ENCODE measurements at regions not wholly inside any gene's neighbourhood (a gene's known extent, or its start where the extent isn't known, plus 50 kb on each side); places are given as distances from the start of the nearest gene placed in this dataset.

DNA sequence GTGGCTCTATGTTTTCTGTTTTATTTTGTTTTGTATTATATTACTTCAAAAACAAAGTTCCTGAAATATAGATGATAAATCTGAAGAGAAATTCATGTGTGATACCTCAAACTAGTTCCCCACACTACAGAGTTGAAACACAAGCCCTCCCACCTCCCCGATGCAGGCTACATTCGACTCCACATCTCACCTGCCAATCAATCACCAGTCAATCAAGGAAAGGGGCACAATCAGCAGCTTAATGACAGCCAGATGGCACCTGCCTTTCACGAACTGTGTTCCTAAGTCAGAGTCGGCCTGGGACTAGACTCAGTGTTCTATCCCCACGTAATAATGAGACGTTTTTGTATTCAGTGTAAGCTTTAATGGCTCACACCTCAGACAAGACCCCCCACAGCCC is 313.4 kb downstream of the SPATA17 start:
- TF ChIP-seq, protein P1, sequence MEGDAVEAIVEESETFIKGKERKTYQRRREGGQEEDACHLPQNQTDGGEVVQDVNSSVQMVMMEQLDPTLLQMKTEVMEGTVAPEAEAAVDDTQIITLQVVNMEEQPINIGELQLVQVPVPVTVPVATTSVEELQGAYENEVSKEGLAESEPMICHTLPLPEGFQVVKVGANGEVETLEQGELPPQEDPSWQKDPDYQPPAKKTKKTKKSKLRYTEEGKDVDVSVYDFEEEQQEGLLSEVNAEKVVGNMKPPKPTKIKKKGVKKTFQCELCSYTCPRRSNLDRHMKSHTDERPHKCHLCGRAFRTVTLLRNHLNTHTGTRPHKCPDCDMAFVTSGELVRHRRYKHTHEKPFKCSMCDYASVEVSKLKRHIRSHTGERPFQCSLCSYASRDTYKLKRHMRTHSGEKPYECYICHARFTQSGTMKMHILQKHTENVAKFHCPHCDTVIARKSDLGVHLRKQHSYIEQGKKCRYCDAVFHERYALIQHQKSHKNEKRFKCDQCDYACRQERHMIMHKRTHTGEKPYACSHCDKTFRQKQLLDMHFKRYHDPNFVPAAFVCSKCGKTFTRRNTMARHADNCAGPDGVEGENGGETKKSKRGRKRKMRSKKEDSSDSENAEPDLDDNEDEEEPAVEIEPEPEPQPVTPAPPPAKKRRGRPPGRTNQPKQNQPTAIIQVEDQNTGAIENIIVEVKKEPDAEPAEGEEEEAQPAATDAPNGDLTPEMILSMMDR (conservative IDR thresholded peaks at IDR 0.05; ENCODE audit: low read length): no peak
- no peak for TF ChIP-seq EZH2phosphoT487 (IDR thresholded peaks at IDR 0.05; ENCODE audit: borderline replicate concordance)

Measured in Loucy (cell line).